ENCODE measurements at regions not wholly inside any gene's neighbourhood (a gene's known extent, or its start where the extent isn't known, plus 50 kb on each side); places are given as distances from the start of the nearest gene placed in this dataset.
A peak's percentile ranks its signal among the peaks of the same experiment; 100 is the strongest.

- H3K4me3 ChIP-seq = peak overlapping the region; percentile 47 to 60 (median 50)
- H3K27ac ChIP-seq (replicated peaks in 1 of 4) = peak overlapping the region; percentile 78 to 91 (median 86)
- TF ChIP-seq EP300 (IDR thresholded peaks at IDR 0.05) = no peak
- TF ChIP-seq POLR2AphosphoS5 (IDR thresholded peaks at IDR 0.05) = no peak
- no peak for TF ChIP-seq POLR2A (IDR thresholded peaks at IDR 0.05; ENCODE audit: low read depth)
- TF ChIP-seq, protein P1, sequence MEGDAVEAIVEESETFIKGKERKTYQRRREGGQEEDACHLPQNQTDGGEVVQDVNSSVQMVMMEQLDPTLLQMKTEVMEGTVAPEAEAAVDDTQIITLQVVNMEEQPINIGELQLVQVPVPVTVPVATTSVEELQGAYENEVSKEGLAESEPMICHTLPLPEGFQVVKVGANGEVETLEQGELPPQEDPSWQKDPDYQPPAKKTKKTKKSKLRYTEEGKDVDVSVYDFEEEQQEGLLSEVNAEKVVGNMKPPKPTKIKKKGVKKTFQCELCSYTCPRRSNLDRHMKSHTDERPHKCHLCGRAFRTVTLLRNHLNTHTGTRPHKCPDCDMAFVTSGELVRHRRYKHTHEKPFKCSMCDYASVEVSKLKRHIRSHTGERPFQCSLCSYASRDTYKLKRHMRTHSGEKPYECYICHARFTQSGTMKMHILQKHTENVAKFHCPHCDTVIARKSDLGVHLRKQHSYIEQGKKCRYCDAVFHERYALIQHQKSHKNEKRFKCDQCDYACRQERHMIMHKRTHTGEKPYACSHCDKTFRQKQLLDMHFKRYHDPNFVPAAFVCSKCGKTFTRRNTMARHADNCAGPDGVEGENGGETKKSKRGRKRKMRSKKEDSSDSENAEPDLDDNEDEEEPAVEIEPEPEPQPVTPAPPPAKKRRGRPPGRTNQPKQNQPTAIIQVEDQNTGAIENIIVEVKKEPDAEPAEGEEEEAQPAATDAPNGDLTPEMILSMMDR (IDR thresholded peaks at IDR 0.05) = no peak
- no peaks in the 10 kb centered on the region for H3K36me3 ChIP-seq
- H3K27me3 ChIP-seq = no peaks in the 10 kb centered on the region
- 25% methylated on average over 8 of the region's 8 CpGs for WGBS
- DNase-seq (ENCODE audit: extremely low spot score) = no peak
- no peaks in the 10 kb centered on the region for H3K9me3 ChIP-seq
- intact Hi-C loops (cut with DNase I) = loop anchor here (5.0 to 10.0 kb wide), 2 partner anchors 144 to 876 kb away; no protein-coding TSS in a partner anchor
- peaks cover 10 to 22% (median 16%) of the 10 kb centered on the region in 4 donors for H3K4me1 ChIP-seq
Measured at GRCh38 chr14:89041257-89041582, 216.8 kb downstream of the TTC8 start.

DNA sequence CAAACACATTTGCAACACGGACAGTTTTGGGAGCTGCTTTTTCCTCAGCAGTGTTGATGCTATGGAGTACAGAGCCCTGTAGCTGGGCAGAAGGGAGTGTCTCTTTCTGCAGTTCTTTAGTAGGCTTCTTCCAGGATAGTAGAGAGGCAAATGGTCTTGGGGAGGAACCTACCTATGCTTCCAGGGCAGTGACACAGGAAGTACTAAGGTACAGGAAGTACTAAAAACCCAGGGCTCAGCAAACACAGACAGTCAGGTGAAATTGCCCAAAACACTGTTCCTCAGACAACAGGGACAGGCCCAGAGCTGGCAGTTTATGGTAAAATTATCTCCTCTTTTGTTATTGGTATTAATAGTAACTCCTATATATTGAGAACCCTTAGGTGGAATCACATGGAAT is 217.6 kb downstream of the TTC8 start:
- peak overlapping the region in 2 of 4 donors; percentile 88 to 91 for H3K27ac ChIP-seq (replicated peaks in 1 of 4)
- no peaks in the 10 kb centered on the region for H3K9me3 ChIP-seq
- H3K27me3 ChIP-seq = no peaks in the 10 kb centered on the region
- TF ChIP-seq EP300 (IDR thresholded peaks at IDR 0.05) (no peak), POLR2A (IDR thresholded peaks at IDR 0.05; ENCODE audit: low read depth) (no peak), POLR2AphosphoS5 (IDR thresholded peaks at IDR 0.05) (no peak)
- TF ChIP-seq, protein P1 (IDR thresholded peaks at IDR 0.05) = no peak
- no peak overlapping the region for H3K4me3 ChIP-seq
- 90% methylated on average over 1 of the region's 1 CpG for WGBS
- intact Hi-C loops (cut with DNase I) = loop anchor here (5.0 to 10.0 kb wide), 2 partner anchors 143 to 875 kb away; no protein-coding TSS in a partner anchor
- no peaks in the 10 kb centered on the region for H3K36me3 ChIP-seq
- peaks cover 10 to 22% (median 16%) of the 10 kb centered on the region in 4 donors for H3K4me1 ChIP-seq
- peak; percentile 24 for DNase-seq (ENCODE audit: extremely low spot score)

GRCh38 chr14:89053303-89053702 is 228.9 kb downstream of the TTC8 start:
- intact Hi-C loops (cut with DNase I) = no loop called here
- no peak overlapping the region for H3K4me3 ChIP-seq
- 89% methylated on average over 5 of the region's 5 CpGs for WGBS

GRCh38 chr14:89056394-89056793 is 231.9 kb downstream of the TTC8 start:
- intact Hi-C loops (cut with DNase I) = no loop called here
- Histone ChIP-seq H3K4me3 (no peak overlapping the region), H3K36me3 (no peaks in the 10 kb centered on the region), H3K27ac (replicated peaks in 1 of 4) (no peak overlapping the region), H3K9me3 (peaks cover 0 to 8% (median 2%) of the 10 kb centered on the region in 4 donors), H3K4me1 (no peaks in the 10 kb centered on the region), H3K27me3 (no peaks in the 10 kb centered on the region)
- WGBS = 86% methylated on average over 3 of the region's 4 CpGs
- TF ChIP-seq POLR2AphosphoS5 (IDR thresholded peaks at IDR 0.05) = no peak
- TF ChIP-seq POLR2A (IDR thresholded peaks at IDR 0.05; ENCODE audit: low read depth) = no peak
- TF ChIP-seq, protein P1 (IDR thresholded peaks at IDR 0.05) = no peak
- TF ChIP-seq EP300 (IDR thresholded peaks at IDR 0.05) = no peak
- DNase-seq (ENCODE audit: extremely low spot score) = no peak

More at GRCh38 chr14:89053303-89053702, 228.9 kb downstream of the TTC8 start:
- no peaks in the 10 kb centered on the region for H3K27me3 ChIP-seq
- no peaks in the 10 kb centered on the region for H3K36me3 ChIP-seq
- H3K9me3 ChIP-seq = peaks cover 0 to 8% (median 2%) of the 10 kb centered on the region in 4 donors
- no peaks in the 10 kb centered on the region for H3K4me1 ChIP-seq
- H3K27ac ChIP-seq (replicated peaks in 1 of 4) = no peak overlapping the region
- TF ChIP-seq EP300 (IDR thresholded peaks at IDR 0.05) (no peak), POLR2AphosphoS5 (IDR thresholded peaks at IDR 0.05) (no peak), POLR2A (IDR thresholded peaks at IDR 0.05; ENCODE audit: low read depth) (no peak)
- TF ChIP-seq, protein P1 (IDR thresholded peaks at IDR 0.05) = no peak
- peak; percentile 31 for DNase-seq (ENCODE audit: extremely low spot score)

DNA sequence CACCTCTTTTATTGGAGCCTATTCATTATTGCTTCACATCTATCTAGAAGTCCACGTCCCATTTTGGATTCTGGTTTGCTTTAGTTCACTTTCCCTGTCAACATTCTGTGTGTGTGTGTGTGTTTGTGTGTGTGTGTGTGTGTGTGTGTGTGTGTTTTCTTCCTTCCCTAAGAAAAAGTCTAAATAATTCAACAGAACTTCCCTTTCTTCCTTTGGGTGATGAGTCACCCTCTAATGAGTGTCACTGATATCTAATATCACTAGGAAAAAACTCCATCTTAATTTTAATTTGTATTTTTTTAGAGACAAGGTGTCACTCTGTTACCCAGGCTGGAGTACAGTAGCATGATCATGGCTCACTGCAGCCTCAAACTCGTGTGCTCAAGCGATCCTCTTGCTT is 234.2 kb downstream of the TTC8 start:
- TF ChIP-seq EP300 (IDR thresholded peaks at IDR 0.05) = no peak
- TF ChIP-seq POLR2AphosphoS5 (IDR thresholded peaks at IDR 0.05) = no peak
- TF ChIP-seq, protein P1 (IDR thresholded peaks at IDR 0.05) = no peak
- TF ChIP-seq POLR2A (IDR thresholded peaks at IDR 0.05; ENCODE audit: low read depth) = no peak
- 83% methylated on average over 3 of the region's 3 CpGs for WGBS
- no peak for DNase-seq (ENCODE audit: extremely low spot score)
- H3K4me1 ChIP-seq = no peaks in the 10 kb centered on the region
- intact Hi-C loops (cut with DNase I) = no loop called here
- no peak overlapping the region for H3K4me3 ChIP-seq
- H3K27ac ChIP-seq (replicated peaks in 1 of 4) = no peak overlapping the region
- no peaks in the 10 kb centered on the region for H3K36me3 ChIP-seq
- H3K9me3 ChIP-seq = no peaks in the 10 kb centered on the region
- no peaks in the 10 kb centered on the region for H3K27me3 ChIP-seq

Measured in esophagus muscularis mucosa (tissue), 4 donors.